Common myeloid progenitor, CD34-positive (primary cell): ENCODE measurements at regions not wholly inside any gene's neighbourhood (a gene's known extent, or its start where the extent isn't known, plus 50 kb on each side); places are given as distances from the start of the nearest gene placed in this dataset.

ENCODE experiments used
- CTCF ChIA-PET: fragments of 350-600 bp; sonication (Branson Sonifier 250); formaldehyde crosslinking; loops from one replicate; lab custom pipeline; 2021; ENCODE audit warnings: antibody characterized with exemption; lab: Charles Lee
- POLR2A ChIA-PET: fragments of 350-600 bp; sonication (Branson Sonifier 250); formaldehyde crosslinking; loops from one replicate; lab custom pipeline; 2021; ENCODE audit warnings: antibody characterized with exemption; lab: Charles Lee
- DNase-seq, 3 donors: peaks; one replicate each; pipeline versions ENCODE4 v3.0.0 to v3.0.0-alpha.2; 2013
- H3K27ac ChIP-seq, 2 experiments: 1 replicate in 1 of 2; 2 replicates in 1 of 2; pipeline ENCODE4 v1.7.0; 2013; ENCODE audit warnings: inconsistent platforms in 2 of 2, low read length in 2 of 2, mild to moderate bottlenecking in 2 of 2, low read depth in 1 of 2, moderate library complexity in 1 of 2; ENCODE audit not compliant: severe bottlenecking in 2 of 2, insufficient read depth in 1 of 2, poor library complexity in 1 of 2
- H3K27me3 ChIP-seq, 5 experiments: replicated peaks in 2 of 5; 1 replicate in 3 of 5; 2 replicates in 2 of 5; pipeline versions ENCODE4 v1.6.1 to v1.7.0; 2013; ENCODE audit warnings: low read length in 4 of 5, mild to moderate bottlenecking in 2 of 5, moderate library complexity in 2 of 5, inconsistent platforms in 1 of 5; ENCODE audit not compliant: insufficient read depth in 5 of 5, control insufficient read depth in 4 of 5
- H3K36me3 ChIP-seq, 4 experiments: 1 replicate in 2 of 4; 2 replicates in 2 of 4; pipeline versions ENCODE4 v1.6.1 to v1.7.0; 2013; ENCODE audit warnings: low read length in 3 of 4, control low read depth in 1 of 4, mild to moderate bottlenecking in 1 of 4; ENCODE audit not compliant: control insufficient read depth in 4 of 4, insufficient read depth in 4 of 4
- H3K4me1 ChIP-seq, 4 experiments: 1 replicate in 3 of 4; 2 replicates in 1 of 4; pipeline versions ENCODE4 v1.6.1 to v1.7.1; 2013; ENCODE audit warnings: low read length in 3 of 4, mild to moderate bottlenecking in 3 of 4, control low read depth in 1 of 4, inconsistent platforms in 1 of 4, moderate library complexity in 1 of 4; ENCODE audit not compliant: control insufficient read depth in 4 of 4, insufficient read depth in 4 of 4; ENCODE audit errors: control extremely low read depth in 1 of 4
- H3K4me3 ChIP-seq, 7 experiments: 1 replicate in 4 of 7; 2 replicates in 3 of 7; pipeline versions ENCODE4 v1.5.1 to v1.7.0; 2013; ENCODE audit warnings: mild to moderate bottlenecking in 7 of 7, low read length in 6 of 7, moderate library complexity in 6 of 7, inconsistent platforms in 2 of 7, low read depth in 2 of 7, control low read depth in 1 of 7; ENCODE audit not compliant: insufficient read depth in 4 of 7, control insufficient read depth in 1 of 7; ENCODE audit errors: extremely low read depth in 1 of 7
- H3K9me3 ChIP-seq, 5 experiments: 1 replicate in 4 of 5; 2 replicates in 1 of 5; pipeline versions ENCODE4 v1.6.1 to v1.7.1; 2013; ENCODE audit warnings: low read length in 4 of 5, mild to moderate bottlenecking in 2 of 5, inconsistent platforms in 1 of 5, low read depth in 1 of 5, moderate library complexity in 1 of 5; ENCODE audit not compliant: control insufficient read depth in 4 of 5, insufficient read depth in 2 of 5; ENCODE audit errors: control extremely low read depth in 1 of 5
- WGBS: methylation state at CpG from one replicate; pipeline ENCODE4 v1.1.5; 2013; ENCODE audit not compliant: insufficient coverage; 5-methylcytosine and 5-hydroxymethylcytosine counted together

DNA sequence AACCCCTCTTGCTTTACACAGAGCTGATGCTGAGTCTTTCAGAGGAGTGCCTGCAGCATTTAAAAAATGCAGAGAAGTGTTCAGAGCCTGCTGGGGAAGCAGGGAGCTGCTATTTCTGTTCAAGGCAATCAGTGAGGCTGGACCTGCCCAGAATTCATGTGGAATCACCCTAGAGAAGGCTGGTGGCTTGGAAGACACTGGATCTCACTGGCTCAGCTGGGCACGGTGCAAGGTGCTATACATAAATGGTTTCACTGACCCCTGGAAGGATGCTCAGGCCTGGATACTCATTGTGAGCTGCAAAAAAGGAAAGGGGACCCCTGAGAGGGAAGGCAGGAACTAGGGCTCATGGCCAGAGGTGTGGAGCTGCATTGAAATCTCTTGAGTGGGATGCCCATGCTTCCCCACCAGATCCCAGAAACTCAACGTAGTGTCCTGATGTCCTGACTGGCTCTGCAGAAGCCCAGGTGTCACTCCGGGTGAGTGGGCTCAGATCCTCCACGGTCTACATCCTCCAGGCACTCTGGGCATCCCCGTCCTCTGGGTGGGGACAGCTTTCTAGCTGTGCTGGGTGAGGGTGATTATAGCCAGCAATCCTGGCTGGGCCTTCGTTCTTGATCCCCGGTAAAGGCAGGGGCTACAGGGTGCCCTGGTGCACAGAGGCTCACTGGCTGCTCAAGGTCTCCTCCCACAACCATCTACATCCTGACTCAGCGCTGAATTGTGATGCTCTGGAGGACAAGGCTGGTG, 77.2 kb upstream of the TNS3 start:
- no peak for DNase-seq
- 90% methylated on average over 6 of the region's 8 CpGs for WGBS
- no peak overlapping the region for H3K27ac ChIP-seq
- no peaks in the 10 kb centered on the region for H3K36me3 ChIP-seq
- H3K9me3 ChIP-seq = no peaks in the 10 kb centered on the region
- no peaks in the 10 kb centered on the region for H3K27me3 ChIP-seq
- H3K4me1 ChIP-seq = peaks cover 0 to 1% (median under 1%) of the 10 kb centered on the region in 4 experiments
- POLR2A ChIA-PET = no interaction called here
- H3K4me3 ChIP-seq = no peak overlapping the region
- CTCF ChIA-PET = interaction anchor here (1.2 to 1.9 kb wide), 4 partner anchors 9 to 24 kb away, joined by 3 to 6 read pairs (median 4); no protein-coding TSS in a partner anchor

DNA sequence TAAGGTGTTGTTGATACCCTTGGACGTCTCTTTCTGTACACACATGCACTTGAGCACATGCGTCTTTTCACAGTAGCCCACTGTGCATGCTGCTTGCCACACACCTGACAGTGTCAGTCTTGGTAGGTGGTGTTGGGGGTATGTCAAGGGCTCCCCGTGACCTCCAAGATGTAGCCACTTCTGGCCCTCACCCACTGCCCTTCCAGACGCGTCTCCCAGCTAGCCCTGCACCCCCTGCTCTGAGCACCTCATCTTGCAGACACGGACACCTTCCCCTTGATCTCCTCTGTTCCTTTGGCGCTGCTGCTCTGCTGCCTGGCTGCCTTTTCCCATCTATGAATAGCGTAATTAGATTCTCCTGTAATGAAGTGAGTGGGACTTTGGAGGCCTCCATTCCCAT, 75.2 kb upstream of the TNS3 start:
- Histone ChIP-seq H3K4me3 (no peak overlapping the region), H3K4me1 (peaks cover 0 to 13% (median 7%) of the 10 kb centered on the region in 4 experiments), H3K9me3 (no peaks in the 10 kb centered on the region), H3K36me3 (no peaks in the 10 kb centered on the region), H3K27ac (no peak overlapping the region), H3K27me3 (no peaks in the 10 kb centered on the region)
- POLR2A ChIA-PET = no interaction called here
- 98% methylated on average over 5 of the region's 8 CpGs for WGBS
- CTCF ChIA-PET = interaction anchor here (1.1 kb wide), 1 partner anchor 72 kb away, joined by 4 read pairs; no protein-coding TSS in a partner anchor
- no peak for DNase-seq

DNA sequence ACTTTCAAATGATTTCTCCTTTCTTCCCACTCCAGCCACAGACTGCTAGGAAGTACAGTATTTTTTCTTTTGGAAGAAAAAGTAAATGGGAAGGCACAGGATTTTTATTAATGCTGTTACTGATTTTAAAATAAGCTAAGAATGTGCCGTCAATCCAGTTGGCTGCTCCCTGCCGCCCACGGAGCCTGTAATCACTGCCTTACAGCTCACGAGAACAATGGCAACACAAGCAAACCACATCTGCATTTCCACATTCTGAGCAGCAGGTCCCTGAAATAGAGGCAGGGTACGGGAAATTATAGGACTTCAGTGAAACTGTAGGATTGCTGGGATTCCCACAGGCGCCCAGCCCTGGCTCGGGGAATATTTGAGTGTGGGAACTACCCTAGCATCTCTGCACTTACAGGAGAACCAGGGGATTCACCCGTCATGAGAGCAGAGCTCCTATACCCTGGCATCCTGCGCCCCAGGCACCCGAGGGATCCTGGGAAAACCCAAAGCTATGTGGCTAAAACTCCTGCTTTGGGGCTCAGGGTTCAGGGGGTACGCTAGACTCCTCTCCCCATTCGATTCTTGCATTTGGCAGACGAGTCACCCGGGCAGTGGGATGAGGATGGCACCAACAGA, 72.9 kb upstream of the TNS3 start:
- peaks cover 2 to 36% (median 16%) of the 10 kb centered on the region in 4 experiments for H3K4me1 ChIP-seq
- H3K27me3 ChIP-seq = no peaks in the 10 kb centered on the region
- no peaks in the 10 kb centered on the region for H3K36me3 ChIP-seq
- no peaks in the 10 kb centered on the region for H3K9me3 ChIP-seq
- no peak overlapping the region for H3K27ac ChIP-seq
- DNase-seq = no peak
- ChIA-PET POLR2A (interaction anchor here (0.6 kb wide), 1 partner anchor 444 kb away, joined by 4 read pairs; no protein-coding TSS in a partner anchor), CTCF (interaction anchor here (0.6 to 2.6 kb wide), 3 partner anchors 9 to 501 kb away, joined by 3 to 11 read pairs (median 4); no protein-coding TSS in a partner anchor)
- H3K4me3 ChIP-seq = no peak overlapping the region
- WGBS = 96% methylated on average over 14 of the region's 14 CpGs

DNA sequence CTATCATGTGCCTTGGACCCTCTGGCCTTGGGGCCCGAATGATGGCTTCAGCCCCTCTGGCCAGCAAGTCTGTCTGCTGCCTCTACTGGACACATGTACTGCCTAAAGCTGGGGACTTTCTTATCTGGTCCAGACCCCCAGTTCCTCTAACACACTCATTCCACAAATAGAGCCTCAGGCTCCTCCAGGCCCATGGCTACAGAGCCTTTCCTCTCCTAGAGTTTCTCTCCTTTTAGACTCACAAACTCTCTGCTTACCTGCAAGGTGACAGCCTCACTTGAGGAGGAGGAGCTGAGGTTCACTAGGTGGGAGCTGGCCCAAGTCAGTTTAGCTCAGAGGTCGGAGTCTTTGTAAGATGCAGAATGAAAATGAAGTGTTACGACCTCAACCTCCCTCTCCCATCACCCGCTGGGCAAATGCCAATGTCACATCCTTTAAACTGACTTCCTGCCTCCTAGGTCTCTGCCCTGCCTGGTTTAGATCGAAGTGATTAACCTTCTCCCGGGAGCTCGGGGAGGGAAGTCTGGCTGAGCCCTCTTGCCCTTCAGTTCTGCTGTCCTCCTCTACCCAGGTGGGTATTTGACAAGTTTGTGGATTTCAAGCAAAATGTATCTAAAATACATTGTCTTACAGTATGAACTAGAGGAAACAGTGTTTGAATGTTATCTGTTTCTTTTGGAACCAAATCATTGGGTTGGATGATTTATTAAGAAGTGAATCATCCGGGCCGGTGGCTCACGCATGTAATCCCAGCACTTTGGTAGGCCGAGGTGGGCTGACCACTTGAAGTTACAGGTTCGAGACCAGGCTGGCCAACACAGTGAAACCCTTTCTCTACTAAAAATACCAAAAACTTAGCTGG, 71.9 kb upstream of the TNS3 start:
- CTCF ChIA-PET = interaction anchor here (1.0 to 2.6 kb wide), 2 partner anchors 10 to 259 kb away, joined by 3 to 11 read pairs; no protein-coding TSS in a partner anchor
- H3K9me3 ChIP-seq = no peaks in the 10 kb centered on the region

DNA sequence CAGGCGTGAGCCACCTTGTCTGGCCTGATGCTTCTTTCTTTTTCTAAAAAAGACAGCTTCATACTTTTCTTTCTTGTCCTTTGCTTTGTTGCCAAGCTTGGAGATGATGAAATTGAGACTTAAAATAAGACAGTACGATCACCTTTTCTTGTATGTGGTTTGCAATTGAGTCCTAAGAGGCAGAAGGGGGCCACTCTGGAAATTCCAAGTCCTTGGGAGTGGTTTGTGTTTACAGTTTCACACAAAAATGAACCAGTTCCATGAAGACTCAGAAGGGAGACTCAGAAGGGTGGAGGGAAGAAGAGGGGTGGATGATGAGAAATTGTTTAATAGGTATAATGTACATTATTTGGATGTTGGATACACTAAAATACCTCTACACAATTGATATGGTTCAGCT, 70.7 kb upstream of the TNS3 start:
- CTCF ChIA-PET = interaction anchor here (1.0 to 2.6 kb wide), 2 partner anchors 9 to 11 kb away, joined by 3 to 11 read pairs; no protein-coding TSS in a partner anchor
- H3K9me3 ChIP-seq = no peaks in the 10 kb centered on the region
- POLR2A ChIA-PET = no interaction called here
- H3K4me3 ChIP-seq = no peak overlapping the region
- WGBS = 100% methylated on average over 2 of the region's 2 CpGs
- no peak for DNase-seq
- peaks cover 14 to 58% (median 32%) of the 10 kb centered on the region in 4 experiments for H3K4me1 ChIP-seq
- H3K36me3 ChIP-seq = no peaks in the 10 kb centered on the region
- H3K27me3 ChIP-seq = no peaks in the 10 kb centered on the region
- H3K27ac ChIP-seq = no peak overlapping the region

More for the DNA sequence above, 71.9 kb upstream of the TNS3 start:
- Histone ChIP-seq H3K27ac (no peak overlapping the region), H3K36me3 (no peaks in the 10 kb centered on the region), H3K4me3 (no peak overlapping the region), H3K4me1 (peaks cover 4 to 46% (median 21%) of the 10 kb centered on the region in 4 experiments), H3K27me3 (no peaks in the 10 kb centered on the region)
- DNase-seq = peak in 1 of 3 donors; percentile 13
- POLR2A ChIA-PET = no interaction called here
- 55% methylated on average over 4 of the region's 12 CpGs for WGBS

DNA sequence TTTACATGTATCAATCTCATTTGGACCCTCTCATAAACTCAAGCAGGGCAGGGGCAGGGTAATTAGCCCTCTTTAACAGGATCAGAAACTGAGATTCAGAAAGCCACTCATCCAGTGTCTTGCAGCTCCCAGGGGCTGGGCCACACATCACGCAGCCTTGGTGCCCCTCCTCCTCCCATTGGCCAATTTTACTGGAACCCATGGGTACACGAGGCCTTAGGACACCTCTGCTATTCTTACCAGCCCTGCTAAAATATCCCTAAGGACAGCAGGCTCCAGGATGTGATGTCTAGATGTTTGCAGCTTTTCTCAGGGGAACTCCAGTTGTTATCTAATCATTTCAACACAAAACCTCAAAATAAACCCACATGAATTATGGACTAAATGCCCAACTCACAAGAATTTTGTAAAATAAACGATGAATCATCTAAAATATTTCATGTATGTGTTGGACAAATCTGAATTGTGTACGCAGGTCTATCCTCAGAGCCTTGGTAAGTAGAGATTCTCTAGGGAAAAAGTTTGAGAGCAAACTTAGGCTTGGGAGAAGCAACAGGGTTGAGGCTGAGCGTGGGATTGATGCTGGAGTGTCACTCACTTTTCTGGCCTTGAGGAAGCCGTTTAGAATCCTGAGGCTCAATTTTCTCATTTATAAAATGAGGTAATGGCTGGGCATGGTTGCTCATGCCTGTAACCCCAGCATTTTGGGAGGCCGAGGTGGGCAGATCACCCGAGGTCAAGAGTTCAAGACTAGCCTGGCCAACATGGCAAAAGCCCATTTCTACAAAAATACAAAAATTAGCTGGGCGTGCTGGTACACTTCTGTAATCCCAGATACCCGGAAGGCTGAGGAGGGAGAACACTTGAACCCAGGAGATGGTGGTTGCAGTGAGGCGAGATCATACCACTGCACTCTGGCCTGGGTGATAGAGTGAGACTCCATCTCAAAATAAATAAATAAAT, 69.7 kb upstream of the TNS3 start:
- no peak overlapping the region for H3K4me3 ChIP-seq
- ChIA-PET CTCF (interaction anchor here (1.0 kb wide), 1 partner anchor 9 kb away, joined by 3 read pairs; no protein-coding TSS in a partner anchor), POLR2A (no interaction called here)
- H3K27ac ChIP-seq = no peak overlapping the region
- 68% methylated on average over 6 of the region's 11 CpGs for WGBS
- peak in 2 of 3 donors; percentile 74 to 84 for DNase-seq
- no peaks in the 10 kb centered on the region for H3K36me3 ChIP-seq
- peaks cover 22 to 67% (median 42%) of the 10 kb centered on the region in 4 experiments for H3K4me1 ChIP-seq
- H3K27me3 ChIP-seq = no peaks in the 10 kb centered on the region
- H3K9me3 ChIP-seq = no peaks in the 10 kb centered on the region
